CD4-positive, alpha-beta memory T cell (primary cell): ENCODE measurements at regions not wholly inside any gene's neighbourhood (a gene's known extent, or its start where the extent isn't known, plus 50 kb on each side); places are given as distances from the start of the nearest gene placed in this dataset.
"Not testable (repeated sequence)": the region's sequence is repeated elsewhere in the genome, so short reads cannot be mapped to it uniquely, and the experiment has no call there.

Experiments used
- CTCF ChIA-PET: fragments of 350-600 bp; sonication (Branson Sonifier 250); formaldehyde crosslinking; loops from one replicate; lab custom pipeline; 2021; ENCODE audit warnings: inconsistent platforms; ENCODE audit not compliant: partially characterized antibody; lab: Charles Lee
- POLR2A ChIA-PET: fragments of 350-600 bp; sonication (Branson Sonifier 250); formaldehyde crosslinking; loops from one replicate; lab custom pipeline; 2021; ENCODE audit not compliant: partially characterized antibody; lab: Charles Lee
- DNase-seq, 5 donors: peaks; one replicate each; pipeline versions ENCODE4 v3.0.0 to v3.0.0-alpha.2; 2020 to 2022; ENCODE audit warnings: mixed read lengths in 1 of 5
- H3K27ac ChIP-seq: one replicate; pipeline ENCODE4 v1.7.0; 2013; ENCODE audit warnings: low read depth, low read length
- H3K27me3 ChIP-seq: 2 replicates; pipeline ENCODE4 v1.7.0; 2013; ENCODE audit warnings: mild to moderate bottlenecking, low read length, moderate library complexity; ENCODE audit not compliant: insufficient read depth
- H3K36me3 ChIP-seq: 2 replicates; pipeline ENCODE4 v1.7.0; 2013; ENCODE audit warnings: mild to moderate bottlenecking, low read length, moderate library complexity; ENCODE audit not compliant: insufficient read depth
- H3K4me1 ChIP-seq: 2 replicates; pipeline ENCODE4 v1.7.0; 2013; ENCODE audit warnings: mild to moderate bottlenecking, low read length, moderate library complexity; ENCODE audit not compliant: insufficient read depth
- H3K4me3 ChIP-seq, 2 donors: one replicate each; pipeline ENCODE4 v1.7.0; 2013; ENCODE audit warnings: low read length in 2 of 2, mild to moderate bottlenecking in 1 of 2
- H3K9me3 ChIP-seq, 2 donors: one replicate each; pipeline ENCODE4 v1.7.0; 2013; ENCODE audit warnings: low read length in 2 of 2, control low read depth in 1 of 2; ENCODE audit not compliant: control insufficient read depth in 1 of 2
- H3K27ac Mint-ChIP-seq, 7 donors: one replicate each; pipeline ENCODE4 v1.8.0; 2020 to 2021; ENCODE audit warnings: mixed read lengths in 7 of 7, mild to moderate bottlenecking in 6 of 7, inconsistent platforms in 3 of 7, moderate library complexity in 3 of 7
- H3K27me3 Mint-ChIP-seq, 2 donors: one replicate each; pipeline ENCODE4 v1.8.0; 2020 to 2021; ENCODE audit warnings: mixed read lengths in 2 of 2
- H3K36me3 Mint-ChIP-seq, 2 donors: one replicate each; pipeline ENCODE4 v1.8.0; 2020 to 2021; ENCODE audit warnings: mixed read lengths in 2 of 2, inconsistent platforms in 1 of 2, mild to moderate bottlenecking in 1 of 2
- H3K4me1 Mint-ChIP-seq, 4 donors: one replicate each; pipeline ENCODE4 v1.8.0; 2020 to 2021; ENCODE audit warnings: mixed read lengths in 4 of 4, mild to moderate bottlenecking in 1 of 4
- H3K4me3 Mint-ChIP-seq, 8 donors: one replicate each; pipeline ENCODE4 v1.8.0; 2020 to 2021; ENCODE audit warnings: mixed read lengths in 8 of 8, mild to moderate bottlenecking in 7 of 8, moderate library complexity in 6 of 8, inconsistent platforms in 3 of 8
- H3K9me3 Mint-ChIP-seq, 8 donors: one replicate each; pipeline ENCODE4 v1.8.0; 2020 to 2021; ENCODE audit warnings: mixed read lengths in 8 of 8, mild to moderate bottlenecking in 5 of 8, inconsistent platforms in 3 of 8, moderate library complexity in 1 of 8
- intact Hi-C: fragments of 100-400 bp; cut with micrococcal nuclease; formaldehyde crosslinking; loops from one replicate; pipeline ENCODE4 v1.15.1; 2023

- intact Hi-C loops, result no loop called here
- no peak for DNase-seq
- peaks cover 0 to 3% (median 0%) of the 10 kb centered on the region in 8 donors for H3K9me3 Mint-ChIP-seq
Measured at GRCh38 chr7:34222722-34223121, 317.4 kb downstream of the BMPER start.

GRCh38 chr7:34224281-34224680 lies 318.9 kb downstream of the BMPER start:
- POLR2A ChIA-PET, result no interaction called here
- Mint-ChIP-seq H3K27ac (no peak overlapping the region), H3K4me1 (no peaks in the 10 kb centered on the region)

More at GRCh38 chr7:34222722-34223121, 317.4 kb downstream of the BMPER start:
- Histone ChIP-seq H3K9me3 (no peaks in the 10 kb centered on the region), H3K36me3 (no peaks in the 10 kb centered on the region), H3K4me3 (no peak overlapping the region), H3K4me1 (no peaks in the 10 kb centered on the region), H3K27ac (no peak overlapping the region), H3K27me3 (no peaks in the 10 kb centered on the region)
- Mint-ChIP-seq H3K36me3 (no peaks in the 10 kb centered on the region), H3K4me3 (no peak overlapping the region), H3K27ac (no peak overlapping the region), H3K27me3 (no peaks in the 10 kb centered on the region), H3K4me1 (no peaks in the 10 kb centered on the region)
- CTCF ChIA-PET, result no interaction called here
- POLR2A ChIA-PET, result no interaction called here

GRCh38 chr7:34225193-34225592 lies 319.9 kb downstream of the BMPER start:
- POLR2A ChIA-PET, result no interaction called here
- Mint-ChIP-seq H3K27me3 (no peaks in the 10 kb centered on the region), H3K4me1 (no peaks in the 10 kb centered on the region), H3K27ac (no peak overlapping the region), H3K4me3 (no peak overlapping the region), H3K36me3 (no peaks in the 10 kb centered on the region), H3K9me3 (peaks cover 0 to 6% (median 3%) of the 10 kb centered on the region in 8 donors)
- Histone ChIP-seq H3K9me3 (no peaks in the 10 kb centered on the region), H3K4me1 (no peaks in the 10 kb centered on the region), H3K27me3 (no peaks in the 10 kb centered on the region), H3K27ac (no peak overlapping the region), H3K36me3 (no peaks in the 10 kb centered on the region), H3K4me3 (no peak overlapping the region)
- intact Hi-C loops, result no loop called here
- DNase-seq, result no peak
- CTCF ChIA-PET, result no interaction called here

More at GRCh38 chr7:34224281-34224680, 318.9 kb downstream of the BMPER start:
- Mint-ChIP-seq H3K4me3 (no peak overlapping the region), H3K27me3 (no peaks in the 10 kb centered on the region), H3K36me3 (no peaks in the 10 kb centered on the region), H3K9me3 (peaks cover 0 to 6% (median under 1%) of the 10 kb centered on the region in 8 donors)
- H3K27me3 ChIP-seq, result no peaks in the 10 kb centered on the region
- no peak overlapping the region for H3K4me3 ChIP-seq
- no peaks in the 10 kb centered on the region for H3K36me3 ChIP-seq
- H3K27ac ChIP-seq, result no peak overlapping the region
- H3K4me1 ChIP-seq, result no peaks in the 10 kb centered on the region
- H3K9me3 ChIP-seq, result no peaks in the 10 kb centered on the region
- intact Hi-C loops, result no loop called here
- no peak for DNase-seq
- CTCF ChIA-PET, result no interaction called here

- no peak overlapping the region for H3K4me3 Mint-ChIP-seq
- H3K27me3 Mint-ChIP-seq, result no peaks in the 10 kb centered on the region
- no peaks in the 10 kb centered on the region for H3K27me3 ChIP-seq
- H3K27ac ChIP-seq, result no peak overlapping the region
- H3K9me3 ChIP-seq, result no peaks in the 10 kb centered on the region
- H3K36me3 ChIP-seq, result no peaks in the 10 kb centered on the region
- H3K36me3 Mint-ChIP-seq, result no peaks in the 10 kb centered on the region
- CTCF ChIA-PET, result no interaction called here
- peaks cover 0 to 14% (median 6%) of the 10 kb centered on the region in 8 donors for H3K9me3 Mint-ChIP-seq
- intact Hi-C loops, result no loop called here
- DNase-seq, result no peak
- no peaks in the 10 kb centered on the region for H3K4me1 Mint-ChIP-seq
- no peak overlapping the region for H3K27ac Mint-ChIP-seq
- H3K4me3 ChIP-seq, result no peak overlapping the region
- POLR2A ChIA-PET, result no interaction called here
- no peaks in the 10 kb centered on the region for H3K4me1 ChIP-seq
Measured at GRCh38 chr7:34227525-34227924, 322.2 kb downstream of the BMPER start.

- DNase-seq, H3K36me3 ChIP-seq, CTCF ChIA-PET, H3K4me3 ChIP-seq, H3K27me3 Mint-ChIP-seq, intact Hi-C loops, POLR2A ChIA-PET, H3K27ac Mint-ChIP-seq, H3K27me3 ChIP-seq, H3K4me1 ChIP-seq, H3K36me3 Mint-ChIP-seq, H3K4me1 Mint-ChIP-seq, H3K27ac ChIP-seq, H3K9me3 ChIP-seq, H3K4me3 Mint-ChIP-seq: not testable (repeated sequence)
- peaks cover 3 to 10% (median 5%) of the 10 kb centered on the region in 8 donors for H3K9me3 Mint-ChIP-seq
Measured at GRCh38 chr7:34235101-34235500, 329.8 kb downstream of the BMPER start.

GRCh38 chr7:34236057-34236456 lies 330.7 kb downstream of the BMPER start:
- ChIA-PET CTCF (no interaction called here), POLR2A (no interaction called here)
- H3K27ac ChIP-seq, result no peak overlapping the region
- H3K27ac Mint-ChIP-seq, result no peak overlapping the region
- H3K27me3 Mint-ChIP-seq, result no peaks in the 10 kb centered on the region
- H3K4me1 Mint-ChIP-seq, result no peaks in the 10 kb centered on the region
- intact Hi-C loops, result no loop called here
- H3K4me3 Mint-ChIP-seq, result no peak overlapping the region
- no peaks in the 10 kb centered on the region for H3K27me3 ChIP-seq
- H3K36me3 Mint-ChIP-seq, result no peaks in the 10 kb centered on the region
- H3K9me3 ChIP-seq, result no peaks in the 10 kb centered on the region
- no peaks in the 10 kb centered on the region for H3K4me1 ChIP-seq
- no peaks in the 10 kb centered on the region for H3K36me3 ChIP-seq
- H3K9me3 Mint-ChIP-seq, result peaks cover 2 to 7% (median 4%) of the 10 kb centered on the region in 8 donors
- H3K4me3 ChIP-seq, result no peak overlapping the region
- DNase-seq, result no peak

- H3K27me3 Mint-ChIP-seq, result no peaks in the 10 kb centered on the region
- Histone ChIP-seq H3K27me3 (no peaks in the 10 kb centered on the region), H3K9me3 (no peaks in the 10 kb centered on the region), H3K36me3 (no peaks in the 10 kb centered on the region), H3K27ac (no peak overlapping the region), H3K4me1 (no peaks in the 10 kb centered on the region), H3K4me3 (no peak overlapping the region)
- H3K27ac Mint-ChIP-seq, result no peak overlapping the region
- no peak for DNase-seq
- POLR2A ChIA-PET, result no interaction called here
- no peaks in the 10 kb centered on the region for H3K36me3 Mint-ChIP-seq
- no peaks in the 10 kb centered on the region for H3K4me1 Mint-ChIP-seq
- peaks cover 0 to 7% (median 3%) of the 10 kb centered on the region in 8 donors for H3K9me3 Mint-ChIP-seq
- H3K4me3 Mint-ChIP-seq, result no peak overlapping the region
- intact Hi-C loops, result no loop called here
- CTCF ChIA-PET, result no interaction called here
Measured at GRCh38 chr7:34236839-34237492, 331.6 kb downstream of the BMPER start.
